IMR-90 (cell line): ENCODE measurements at regions not wholly inside any gene's neighbourhood (a gene's known extent, or its start where the extent isn't known, plus 50 kb on each side); places are given as distances from the start of the nearest gene placed in this dataset.

Experiments used
- ATAC-seq: fragments of 200-7000 bp; cut with Tn5 transposase; 2 replicates; pipeline ENCODE4 v1.9.1; 2020; ENCODE audit warnings: low read depth, mild to moderate bottlenecking, moderate library complexity
- BruUV-seq: library from RNA; stranded (reverse); fragments of 400-500 nt; replicated peaks from 2 replicates; lab custom pipeline; 2021; lab: Mats Ljungman, UMichigan
- CTCF ChIA-PET: fragments of 300-600 bp; formaldehyde crosslinking; extraction: SDS; loops from one replicate; lab custom pipeline; 2021; ENCODE audit warnings: antibody characterized with exemption; lab: Yijun Ruan, JAX
- POLR2A ChIA-PET: fragments of 300-600 bp; sonication (Branson Sonifier 250); formaldehyde crosslinking; loops from one replicate; lab custom pipeline; 2022; ENCODE audit warnings: antibody characterized with exemption; ENCODE audit not compliant: unreplicated experiment; lab: Charles Lee
- DNase-seq: peaks from one replicate; pipeline ENCODE4 v3.0.0; 2013
- H2AFZ ChIP-seq: replicated peaks from 2 replicates; pipeline ENCODE3; 2013; ENCODE audit warnings: low read length, mild to moderate bottlenecking; ENCODE audit not compliant: poor library complexity
- H2AK5ac ChIP-seq: 2 replicates; pipeline ENCODE4 v1.6.1; 2013; ENCODE audit warnings: low read depth, low read length, inconsistent platforms
- H2AK9ac ChIP-seq: replicated peaks from 2 replicates; pipeline ENCODE3; 2013; ENCODE audit warnings: mild to moderate bottlenecking, low read depth, low read length, moderate library complexity; ENCODE audit not compliant: poor library complexity
- H2BK120ac ChIP-seq: 2 replicates; pipeline ENCODE4 v1.6.1; 2013; ENCODE audit warnings: low read depth, low read length, inconsistent platforms
- H2BK15ac ChIP-seq: 3 replicates; pipeline ENCODE4 v1.6.1; 2013; ENCODE audit warnings: low read depth, low read length, inconsistent platforms
- H2BK20ac ChIP-seq: 2 replicates; pipeline ENCODE4 v1.6.1; 2013; ENCODE audit warnings: low read depth, mild to moderate bottlenecking, inconsistent platforms, low read length, moderate library complexity
- H2BK5ac ChIP-seq: 2 replicates; pipeline ENCODE4 v1.6.1; 2013; ENCODE audit warnings: mild to moderate bottlenecking, low read depth, low read length, inconsistent platforms; ENCODE audit not compliant: poor library complexity, severe bottlenecking
- H3K14ac ChIP-seq: replicated peaks from 2 replicates; pipeline ENCODE4 v1.6.1; 2013; ENCODE audit warnings: low read depth, low read length, inconsistent platforms
- H3K18ac ChIP-seq: 2 replicates; pipeline ENCODE4 v1.6.1; 2013; ENCODE audit warnings: low read depth, low read length, control low read depth
- H3K23ac ChIP-seq: 2 replicates; pipeline ENCODE4 v1.6.1; 2013; ENCODE audit warnings: low read depth, low read length, inconsistent platforms
- H3K27ac ChIP-seq: 2 replicates; pipeline ENCODE4 v1.5.1; 2013; ENCODE audit warnings: mild to moderate bottlenecking, control low read depth, low read length; ENCODE audit not compliant: insufficient read depth
- H3K27me3 ChIP-seq: 2 replicates; pipeline ENCODE4 v1.6.1; 2013; ENCODE audit warnings: low read length; ENCODE audit not compliant: control insufficient read depth, insufficient read depth
- H3K36me3 ChIP-seq: 2 replicates; pipeline ENCODE4 v1.6.1; 2013; ENCODE audit warnings: low read length, mixed read lengths; ENCODE audit not compliant: control insufficient read depth, insufficient read depth
- H3K4ac ChIP-seq: 2 replicates; pipeline ENCODE4 v1.6.1; 2013; ENCODE audit warnings: low read depth, low read length, inconsistent platforms
- H3K4me1 ChIP-seq: 2 replicates; pipeline ENCODE4 v1.6.1; 2013; ENCODE audit warnings: low read length, mixed read lengths; ENCODE audit not compliant: control insufficient read depth, insufficient read depth
- H3K4me2 ChIP-seq: 2 replicates; pipeline ENCODE4 v1.6.1; 2013; ENCODE audit warnings: low read depth, mild to moderate bottlenecking, control low read depth, low read length, moderate library complexity
- H3K4me3 ChIP-seq: 2 replicates; pipeline ENCODE4 v1.5.1; 2013; ENCODE audit warnings: low read depth, mild to moderate bottlenecking, control low read depth, low read length, moderate library complexity; ENCODE audit not compliant: insufficient read depth
- H3K56ac ChIP-seq: 2 replicates; pipeline ENCODE4 v1.6.1; 2013; ENCODE audit warnings: low read length, inconsistent platforms; ENCODE audit not compliant: insufficient read depth; ENCODE audit errors: extremely low read depth
- H3K79me1 ChIP-seq, 2 experiments: 2 replicates each; pipeline ENCODE4 v1.6.1; 2013; ENCODE audit warnings: low read length in 2 of 2, inconsistent platforms in 1 of 2, low read depth in 1 of 2
- H3K9ac ChIP-seq: 2 replicates; pipeline ENCODE4 v1.6.1; 2013; ENCODE audit warnings: low read depth, low read length, control low read depth
- H3K9me1 ChIP-seq: 2 replicates; pipeline ENCODE4 v1.6.1; 2013; ENCODE audit warnings: low read length, inconsistent platforms; ENCODE audit not compliant: insufficient read depth
- H3K9me3 ChIP-seq: 2 replicates; pipeline ENCODE4 v1.6.1; 2013; ENCODE audit warnings: low read length; ENCODE audit not compliant: control insufficient read depth, insufficient read depth
- H4K20me1 ChIP-seq: 2 replicates; pipeline ENCODE4 v1.6.1; 2013; ENCODE audit warnings: low read length, inconsistent platforms; ENCODE audit not compliant: insufficient read depth
- H4K5ac ChIP-seq: 2 replicates; pipeline ENCODE4 v1.6.1; 2013; ENCODE audit warnings: mild to moderate bottlenecking, low read depth, low read length, control low read depth
- H4K8ac ChIP-seq, 2 experiments: 2 replicates each; pipeline ENCODE4 v1.6.1; 2013; ENCODE audit warnings: low read depth in 2 of 2, low read length in 2 of 2, control low read depth in 1 of 2, inconsistent platforms in 1 of 2
- H4K91ac ChIP-seq: 2 replicates; pipeline ENCODE4 v1.6.1; 2013; ENCODE audit warnings: low read depth, low read length, inconsistent platforms; ENCODE audit not compliant: insufficient read depth
- CEBPB ChIP-seq: IDR thresholded peaks from 2 replicates; pipeline ENCODE4 v1.6.1; 2012; ENCODE audit warnings: low read depth, low read length, improper control_type of control experiment
- CHD1 ChIP-seq: IDR thresholded peaks from 2 replicates; pipeline ENCODE4 v1.6.1; 2012; ENCODE audit warnings: low read depth, low read length, improper control_type of control experiment
- FOS ChIP-seq: fragments of 150-350 bp; IDR thresholded peaks from 2 replicates; pipeline ENCODE4 v1.6.1; 2016; ENCODE audit warnings: low read depth, low read length
- MAFK ChIP-seq: IDR thresholded peaks from 2 replicates; pipeline ENCODE4 v1.6.1; 2012; ENCODE audit warnings: low read depth, low read length, improper control_type of control experiment
- NFE2L2 ChIP-seq: fragments of 150-350 bp; IDR thresholded peaks from 2 replicates; pipeline ENCODE4 v1.6.1; 2016; ENCODE audit warnings: low read depth, mild to moderate bottlenecking, low read length
- RAD21 ChIP-seq: IDR thresholded peaks from 2 replicates; pipeline ENCODE4 v1.6.1; 2012; ENCODE audit warnings: low read length, improper control_type of control experiment
- WGBS, 2 experiments: methylation state at CpG; one replicate each; pipeline versions ENCODE4 v1.1.5 to v1.1.7; 2013; ENCODE audit warnings: missing lambda C conversion rate in 2 of 2; ENCODE audit not compliant: insufficient read length in 1 of 2; ENCODE audit errors: extremely low coverage in 2 of 2; 5-methylcytosine and 5-hydroxymethylcytosine counted together
- dilution Hi-C: fragments of 300-500 bp; cut with HindIII; formaldehyde crosslinking; loops from one replicate; pipeline ENCODE4 v1.14.3; 2018; ENCODE audit warnings: low sequenced_read_pairs; ENCODE audit not compliant: unreplicated experiment
- in situ Hi-C: fragments of 300-500 bp; cut with MboI; formaldehyde crosslinking; loops from 3 replicates; pipeline ENCODE4 v1.14.3; 2019; ENCODE audit warnings: low sequenced_read_pairs, inconsistent platforms, mixed read lengths
- intact Hi-C: fragments of 100-400 bp; cut with micrococcal nuclease; formaldehyde crosslinking; loops from 2 replicates; pipeline ENCODE4 v1.10.0; 2022
- TF ChIP-seq, protein P1 (sequence below): fragments of 150-350 bp; IDR thresholded peaks from 2 replicates; pipeline ENCODE4 v1.6.1; 2016; ENCODE audit warnings: low read depth, mild to moderate bottlenecking, low read length, moderate library complexity, borderline replicate concordance
- TF ChIP-seq, protein P2 (sequence below): conservative IDR thresholded peaks from 2 replicates; pipeline ENCODE4 v1.5.1; 2012; ENCODE audit warnings: mild to moderate bottlenecking, low read depth, low read length, improper control_type of control experiment

DNA sequence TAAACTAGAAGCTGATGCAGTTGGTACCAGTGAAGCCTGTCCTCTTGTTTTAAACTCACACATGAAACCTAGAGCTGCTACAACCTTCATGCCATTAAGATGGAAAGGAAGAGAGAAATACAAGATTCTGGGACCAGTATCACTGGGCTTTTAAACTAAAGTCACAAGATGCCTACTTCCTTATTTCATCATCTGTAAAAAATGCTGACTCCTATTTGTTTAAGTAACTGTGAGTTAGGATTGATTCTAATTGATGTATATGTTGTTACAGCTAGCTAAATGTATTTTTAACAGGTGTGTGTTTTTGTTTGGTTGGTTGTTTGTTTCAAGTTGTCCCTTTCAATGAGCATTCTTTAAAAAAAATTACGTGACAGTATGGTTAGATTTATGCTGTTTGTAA is 833.3 kb upstream of the PRMT6 start:
- no peak for ATAC-seq
- no peak for DNase-seq
- intact Hi-C loops: no loop called here
- no peaks in the 10 kb centered on the region for H3K79me1 ChIP-seq
- no peaks in the 10 kb centered on the region for H3K4me1 ChIP-seq
- H4K20me1 ChIP-seq: no peaks in the 10 kb centered on the region
- ChIA-PET POLR2A (interaction anchor here (0.6 kb wide), 1 partner anchor 89 kb away, joined by 3 read pairs; no protein-coding TSS in a partner anchor), CTCF (no interaction called here)
- H3K4me2 ChIP-seq: no peak overlapping the region
- H3K23ac ChIP-seq: no peak overlapping the region
- no peak overlapping the region for H3K14ac ChIP-seq
- in situ Hi-C loops: no loop called here
- H2AK9ac ChIP-seq: no peak overlapping the region
- no peak overlapping the region for H2AK5ac ChIP-seq
- H3K56ac ChIP-seq: no peak overlapping the region
- H3K4ac ChIP-seq: no peak overlapping the region
- no peak overlapping the region for H3K4me3 ChIP-seq
- no peak overlapping the region for H2BK15ac ChIP-seq
- H3K9me3 ChIP-seq: no peaks in the 10 kb centered on the region
- H2BK5ac ChIP-seq: no peak overlapping the region
- no CpG with 5 or more reads among the region's 1 CpG for WGBS, 2 experiments
- H4K5ac ChIP-seq: no peak overlapping the region
- no peak overlapping the region for H3K27ac ChIP-seq
- H3K18ac ChIP-seq: no peak overlapping the region
- TF ChIP-seq CEBPB (no peak), NFE2L2 (no peak), MAFK (0 out of 2 replicates have a peak, but pooled peaks have one; percentile 22), CHD1 (no peak), RAD21 (no peak), FOS (no peak)
- TF ChIP-seq, protein P1, sequence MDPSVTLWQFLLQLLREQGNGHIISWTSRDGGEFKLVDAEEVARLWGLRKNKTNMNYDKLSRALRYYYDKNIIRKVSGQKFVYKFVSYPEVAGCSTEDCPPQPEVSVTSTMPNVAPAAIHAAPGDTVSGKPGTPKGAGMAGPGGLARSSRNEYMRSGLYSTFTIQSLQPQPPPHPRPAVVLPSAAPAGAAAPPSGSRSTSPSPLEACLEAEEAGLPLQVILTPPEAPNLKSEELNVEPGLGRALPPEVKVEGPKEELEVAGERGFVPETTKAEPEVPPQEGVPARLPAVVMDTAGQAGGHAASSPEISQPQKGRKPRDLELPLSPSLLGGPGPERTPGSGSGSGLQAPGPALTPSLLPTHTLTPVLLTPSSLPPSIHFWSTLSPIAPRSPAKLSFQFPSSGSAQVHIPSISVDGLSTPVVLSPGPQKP: no peak
- TF ChIP-seq, protein P2, sequence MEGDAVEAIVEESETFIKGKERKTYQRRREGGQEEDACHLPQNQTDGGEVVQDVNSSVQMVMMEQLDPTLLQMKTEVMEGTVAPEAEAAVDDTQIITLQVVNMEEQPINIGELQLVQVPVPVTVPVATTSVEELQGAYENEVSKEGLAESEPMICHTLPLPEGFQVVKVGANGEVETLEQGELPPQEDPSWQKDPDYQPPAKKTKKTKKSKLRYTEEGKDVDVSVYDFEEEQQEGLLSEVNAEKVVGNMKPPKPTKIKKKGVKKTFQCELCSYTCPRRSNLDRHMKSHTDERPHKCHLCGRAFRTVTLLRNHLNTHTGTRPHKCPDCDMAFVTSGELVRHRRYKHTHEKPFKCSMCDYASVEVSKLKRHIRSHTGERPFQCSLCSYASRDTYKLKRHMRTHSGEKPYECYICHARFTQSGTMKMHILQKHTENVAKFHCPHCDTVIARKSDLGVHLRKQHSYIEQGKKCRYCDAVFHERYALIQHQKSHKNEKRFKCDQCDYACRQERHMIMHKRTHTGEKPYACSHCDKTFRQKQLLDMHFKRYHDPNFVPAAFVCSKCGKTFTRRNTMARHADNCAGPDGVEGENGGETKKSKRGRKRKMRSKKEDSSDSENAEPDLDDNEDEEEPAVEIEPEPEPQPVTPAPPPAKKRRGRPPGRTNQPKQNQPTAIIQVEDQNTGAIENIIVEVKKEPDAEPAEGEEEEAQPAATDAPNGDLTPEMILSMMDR: no peak
- H4K8ac ChIP-seq: no peak overlapping the region
- dilution Hi-C loops: no loop called here
- no peaks in the 10 kb centered on the region for H3K36me3 ChIP-seq
- H3K27me3 ChIP-seq: no peaks in the 10 kb centered on the region
- H3K9me1 ChIP-seq: no peaks in the 10 kb centered on the region
- no peak overlapping the region for H2AFZ ChIP-seq
- BruUV-seq: no TSS peak
- no peak overlapping the region for H4K91ac ChIP-seq
- H2BK120ac ChIP-seq: no peak overlapping the region
- no peak overlapping the region for H2BK20ac ChIP-seq
- H3K9ac ChIP-seq: no peak overlapping the region
